HCT116 (cell line): ENCODE measurements at regions not wholly inside any gene's neighbourhood (a gene's known extent, or its start where the extent isn't known, plus 50 kb on each side); places are given as distances from the start of the nearest gene placed in this dataset.

ENCODE experiments used
- ATAC-seq: fragments of 200-7000 bp; cut with Tn5 transposase; 2 replicates; pipeline ENCODE4 v1.9.1; 2020; ENCODE audit warnings: mild to moderate bottlenecking, moderate library complexity
- BruUV-seq: library from RNA; stranded (reverse); fragments of 400-500 nt; replicated peaks from 2 replicates; lab custom pipeline; 2021; lab: Mats Ljungman, UMichigan
- CTCF ChIA-PET: fragments of 300-600 bp; sonication (Branson Sonifier 250); formaldehyde crosslinking; loops from one replicate; lab custom pipeline; 2021; ENCODE audit warnings: antibody characterized with exemption; lab: Charles Lee
- POLR2A ChIA-PET: fragments of 300-600, 350-600 bp; sonication (Branson Sonifier 250); formaldehyde crosslinking; loops from one replicate; lab custom pipeline; 2021; ENCODE audit warnings: antibody characterized with exemption; lab: Charles Lee
- RAD21 ChIA-PET, 2 experiments: fragments of 300-600 bp; sonication (Branson Sonifier 250); formaldehyde crosslinking; loops; one replicate each; lab custom pipeline; 2023; ENCODE audit warnings: low total read pairs in 2 of 2; ENCODE audit not compliant: uncharacterized antibody in 2 of 2, unreplicated experiment in 2 of 2, low non-redundant PET in 1 of 2; lab: Charles Lee
- DNase-seq: peaks from one replicate; pipeline ENCODE4 v3.0.0-alpha.2; 2010; ENCODE audit warnings: low read depth, low spot score
- H2AFZ ChIP-seq: fragments of 200-600 bp; shearing (Covaris generic), sonication (generic); 2 replicates; pipeline ENCODE4 v1.6.1; 2017; ENCODE audit warnings: low read depth, mixed run types, mixed read lengths, antibody characterized with exemption, low read length; ENCODE audit not compliant: poor library complexity, severe bottlenecking
- H3K27ac ChIP-seq: 2 replicates; pipeline ENCODE4 v1.5.1; 2012; ENCODE audit warnings: low read depth, low read length
- H3K27me3 ChIP-seq: fragments of 200-600 bp; sonication (generic); 2 replicates; pipeline ENCODE4 v1.6.1; 2016; ENCODE audit warnings: mixed run types, low read length, mixed read lengths; ENCODE audit not compliant: insufficient read depth
- H3K36me3 ChIP-seq, 2 experiments: fragments of 200-500 bp in 1 of 2; fragments of 200-600 bp in 1 of 2; sonication (Bioruptor generic) in 1 of 2; sonication (generic) in 1 of 2; 2 replicates each; pipeline versions ENCODE4 v1.5.1 to v1.6.1; 2014 to 2016; ENCODE audit warnings: low read length in 2 of 2, inconsistent platforms in 1 of 2, mixed read lengths in 1 of 2, mixed run types in 1 of 2; ENCODE audit not compliant: insufficient read depth in 2 of 2, control insufficient read depth in 1 of 2
- H3K4me1 ChIP-seq, 2 experiments: fragments of 200-600 bp in 1 of 2; sonication (generic) in 1 of 2; 2 replicates each; pipeline versions ENCODE4 v1.5.1 to v1.6.1; 2012 to 2017; ENCODE audit warnings: low read length in 2 of 2, inconsistent platforms in 1 of 2, mild to moderate bottlenecking in 1 of 2, mixed read lengths in 1 of 2, mixed run types in 1 of 2, moderate library complexity in 1 of 2; ENCODE audit not compliant: insufficient read depth in 2 of 2, control insufficient read depth in 1 of 2
- H3K4me2 ChIP-seq: fragments of 200-600 bp; sonication (generic); 2 replicates; pipeline ENCODE4 v1.6.1; 2017; ENCODE audit warnings: mixed run types, low read length, mixed read lengths
- H3K4me3 ChIP-seq, 2 experiments: fragments of 200-600 bp in 1 of 2; sonication (generic) in 1 of 2; replicated peaks in 1 of 2; 2 replicates each; pipeline ENCODE4 v1.5.1; 2011 to 2016; ENCODE audit warnings: low read length in 2 of 2, control low read depth in 1 of 2, low read depth in 1 of 2, mild to moderate bottlenecking in 1 of 2, mixed read lengths in 1 of 2, mixed run types in 1 of 2
- H3K79me2 ChIP-seq: fragments of 200-600 bp; sonication (generic); 2 replicates; pipeline ENCODE4 v1.6.1; 2017; ENCODE audit warnings: mild to moderate bottlenecking, mixed run types, low read length, moderate library complexity, mixed read lengths; ENCODE audit not compliant: insufficient read depth
- H3K9ac ChIP-seq: fragments of 200-600 bp; sonication (generic); 2 replicates; pipeline ENCODE4 v1.6.1; 2016; ENCODE audit warnings: low read length, mixed read lengths
- H3K9me2 ChIP-seq: fragments of 200-600 bp; sonication (generic), shearing (Covaris generic); 2 replicates; pipeline ENCODE4 v1.6.1; 2017; ENCODE audit warnings: mixed run types, mild to moderate bottlenecking, moderate library complexity; ENCODE audit not compliant: insufficient read depth
- H3K9me3 ChIP-seq, 2 experiments: fragments of 200-500 bp in 1 of 2; fragments of 200-600 bp in 1 of 2; sonication (Bioruptor generic) in 1 of 2; sonication (generic) in 1 of 2; 2 replicates each; pipeline ENCODE4 v1.6.1; 2014 to 2017; ENCODE audit warnings: low read length in 2 of 2, mixed read lengths in 2 of 2, inconsistent platforms in 1 of 2, low read depth in 1 of 2, mild to moderate bottlenecking in 1 of 2, mixed run types in 1 of 2, moderate library complexity in 1 of 2; ENCODE audit not compliant: control insufficient read depth in 1 of 2, insufficient read depth in 1 of 2
- H4K20me1 ChIP-seq: fragments of 200-600 bp; sonication (generic), shearing (Covaris generic); 2 replicates; pipeline ENCODE4 v1.6.1; 2017; ENCODE audit warnings: mixed run types, mild to moderate bottlenecking, moderate library complexity; ENCODE audit not compliant: insufficient read depth
- CEBPB ChIP-seq: IDR thresholded peaks from 2 replicates; pipeline ENCODE4 v1.6.1; 2012; ENCODE audit warnings: low read depth
- CTCF ChIP-seq, 3 experiments: fragments of 200-600 bp in 1 of 3; sonication (generic) in 1 of 3; IDR thresholded peaks in 2 of 3; conservative IDR thresholded peaks in 1 of 3; 2 replicates each; pipeline ENCODE4 v1.5.1; 2012 to 2017; ENCODE audit warnings: low read depth in 2 of 3, low read length in 2 of 3, antibody characterized with exemption in 1 of 3, borderline replicate concordance in 1 of 3, control low read depth in 1 of 3, mild to moderate bottlenecking in 1 of 3, mixed read lengths in 1 of 3, mixed run types in 1 of 3, moderate library complexity in 1 of 3; ENCODE audit not compliant: insufficient read depth in 1 of 3
- EGR1 ChIP-seq: IDR thresholded peaks from 2 replicates; pipeline ENCODE4 v1.6.1; 2012; ENCODE audit warnings: low read depth
- EZH2phosphoT487 ChIP-seq: fragments of 200-600 bp; IDR thresholded peaks from 2 replicates; pipeline ENCODE4 v1.6.1; 2018; ENCODE audit warnings: antibody characterized with exemption, borderline replicate concordance
- FOSL1 ChIP-seq: IDR thresholded peaks from 2 replicates; pipeline ENCODE4 v1.6.1; 2012; ENCODE audit warnings: low read depth
- MAX ChIP-seq: IDR thresholded peaks from 2 replicates; pipeline ENCODE4 v1.6.1; 2012
- POLR2A ChIP-seq: IDR thresholded peaks from 2 replicates; pipeline ENCODE4 v1.7.0; 2011; ENCODE audit warnings: borderline replicate concordance; ENCODE audit not compliant: insufficient read depth, insufficient read length; ENCODE audit errors: extremely low read depth
- POLR2AphosphoS5 ChIP-seq: IDR thresholded peaks from 2 replicates; pipeline ENCODE4 v1.6.1; 2011; ENCODE audit warnings: mild to moderate bottlenecking, low read depth, low read length, moderate library complexity
- REST ChIP-seq: IDR thresholded peaks from 2 replicates; pipeline ENCODE4 v1.6.1; 2012; ENCODE audit warnings: low read depth
- SP1 ChIP-seq: IDR thresholded peaks from 2 replicates; pipeline ENCODE4 v1.6.1; 2012; ENCODE audit warnings: low read depth
- ZFX ChIP-seq: fragments of 450-650 bp; IDR thresholded peaks from 2 replicates; pipeline ENCODE4 v1.6.1; 2017
- ZNF274 ChIP-seq: fragments of 200-500 bp; sonication (Bioruptor generic); IDR thresholded peaks from 2 replicates; pipeline ENCODE4 v1.6.1; 2014; ENCODE audit warnings: mild to moderate bottlenecking, low read depth, low read length, inconsistent platforms
- intact Hi-C: fragments of 100-400 bp; cut with micrococcal nuclease; formaldehyde crosslinking; loops from 2 replicates; pipeline ENCODE4 v1.10.0; 2022

GRCh38 chr13:55199134-55199533, 1941.6 kb upstream of the PRR20A start:
- Histone ChIP-seq H3K79me2 (no peaks in the 10 kb centered on the region), H3K9me3 (peaks cover 8 to 24% of the 10 kb centered on the region in 2 experiments; a peak in 2 of 4 replicates), H3K9me2 (no peaks in the 10 kb centered on the region), H3K4me2 (no peak overlapping the region), H3K4me1 (no peaks in the 10 kb centered on the region), H3K9ac (no peak overlapping the region), H3K27me3 (no peaks in the 10 kb centered on the region), H3K27ac (no peak overlapping the region), H2AFZ (no peak overlapping the region), H3K36me3 (no peaks in the 10 kb centered on the region; a peak in 1 of 4 replicates), H4K20me1 (no peaks in the 10 kb centered on the region), H3K4me3 (no peak overlapping the region)
- ChIA-PET RAD21 (no interaction called here), POLR2A (no interaction called here), CTCF (no interaction called here)
- no TSS peak for BruUV-seq
- TF ChIP-seq MAX (no peak), EZH2phosphoT487 (no peak), POLR2A (no peak), SP1 (no peak), CTCF (IDR thresholded peaks at IDR 0.05 in 2 of 3, conservative IDR thresholded peaks at IDR 0.05 in 1 of 3; ENCODE audit: borderline replicate concordance in 1 of 3, insufficient read depth in 1 of 3, low read depth in 2 of 3, low read length in 2 of 3) (no peak), EGR1 (no peak), FOSL1 (no peak), ZFX (no peak), ZNF274 (no peak), POLR2AphosphoS5 (no peak), CEBPB (no peak), REST (no peak)
- DNase-seq, result no peak
- ATAC-seq, result no peak
- intact Hi-C loops, result no loop called here
